GM12878 (cell line): ENCODE measurements at regions not wholly inside any gene's neighbourhood (a gene's known extent, or its start where the extent isn't known, plus 50 kb on each side); places are given as distances from the start of the nearest gene placed in this dataset.

Experiments used
- ATAC-seq: fragments of 200-7000 bp; cut with Tn5 transposase; 3 replicates; pipeline ENCODE4 v1.9.1; 2020; ENCODE audit warnings: mild to moderate bottlenecking, moderate library complexity
- BruUV-seq: library from RNA; stranded (reverse); fragments of 400-500 nt; replicated peaks from 2 replicates; lab custom pipeline; 2021; lab: Mats Ljungman, UMichigan
- CTCF ChIA-PET: fragments of 300-600 bp; sonication (Branson Sonifier 250); formaldehyde crosslinking; extraction: SDS; loops from one replicate; lab custom pipeline; 2021; ENCODE audit warnings: inconsistent platforms; lab: Yijun Ruan, JAX
- POLR2A ChIA-PET: fragments of 350-600 bp; formaldehyde crosslinking; extraction: SDS; loops from one replicate; lab custom pipeline; 2021; ENCODE audit warnings: inconsistent platforms; lab: Charles Lee
- RAD21 ChIA-PET: fragments of 300-600 bp; sonication (Branson Sonifier 250); formaldehyde crosslinking; loops from one replicate; lab custom pipeline; 2023; ENCODE audit warnings: antibody characterized with exemption; ENCODE audit not compliant: unreplicated experiment; lab: Charles Lee
- SMC1A ChIA-PET: fragments of 300-600 bp; sonication (Branson Sonifier 250); formaldehyde crosslinking; loops from one replicate; lab custom pipeline; 2023; ENCODE audit not compliant: unreplicated experiment, uncharacterized antibody; lab: Charles Lee
- DNase-seq: peaks from one replicate; pipeline ENCODE4 v3.0.0-alpha.2; 2011; ENCODE audit warnings: low read depth, low spot score
- FAIRE-seq: peaks from 3 replicates; lab custom pipeline; 2011; peaks lifted over from hg19 to GRCh38; lab: Jason Lieb, UNC
- H2AFZ ChIP-seq: 2 replicates; pipeline ENCODE4 v1.6.0; 2011; ENCODE audit warnings: low read depth, low read length, control low read depth; ENCODE audit not compliant: control insufficient read depth
- H3K27ac ChIP-seq: 2 replicates; pipeline ENCODE4 v1.5.1; 2011; ENCODE audit warnings: control low read depth; ENCODE audit not compliant: control insufficient read depth, insufficient read depth
- H3K27me3 ChIP-seq, 2 experiments: replicated peaks in 1 of 2; 2 replicates each; pipeline versions ENCODE4 v1.6.0 to v1.6.1; 2011; ENCODE audit warnings: low read length in 1 of 2; ENCODE audit not compliant: control insufficient read depth in 2 of 2, insufficient read depth in 2 of 2
- H3K36me3 ChIP-seq, 2 experiments: 2 replicates each; pipeline ENCODE4 v1.5.1; 2011; ENCODE audit warnings: low read length in 1 of 2; ENCODE audit not compliant: control insufficient read depth in 2 of 2, insufficient read depth in 2 of 2
- H3K4me1 ChIP-seq: 2 replicates; pipeline ENCODE4 v1.6.1; 2011; ENCODE audit warnings: mild to moderate bottlenecking, low read length, moderate library complexity, mixed read lengths; ENCODE audit not compliant: control insufficient read depth, insufficient read depth
- H3K4me2 ChIP-seq: 2 replicates; pipeline ENCODE4 v1.6.0; 2011; ENCODE audit warnings: control low read depth; ENCODE audit not compliant: control insufficient read depth, insufficient read depth
- H3K4me3 ChIP-seq: fragments of 200-600 bp; sonication (generic); 2 replicates; pipeline ENCODE4 v1.5.1; 2016
- H3K79me2 ChIP-seq: 2 replicates; pipeline ENCODE4 v1.6.0; 2011; ENCODE audit warnings: low read length; ENCODE audit not compliant: control insufficient read depth, insufficient read depth
- H3K9ac ChIP-seq: 2 replicates; pipeline ENCODE4 v1.8.0; 2011; ENCODE audit warnings: low read length, control low read depth, mixed read lengths; ENCODE audit not compliant: control insufficient read depth, insufficient read depth
- H3K9me3 ChIP-seq: replicated peaks from 3 replicates; pipeline ENCODE4 v1.5.1; 2011; ENCODE audit warnings: mild to moderate bottlenecking, low read length; ENCODE audit not compliant: control insufficient read depth, insufficient read depth
- H4K20me1 ChIP-seq: 2 replicates; pipeline ENCODE4 v1.6.0; 2011; ENCODE audit not compliant: control insufficient read depth, insufficient read depth
- BCL3 ChIP-seq: IDR thresholded peaks from 2 replicates; pipeline ENCODE4 v1.6.1; 2011; ENCODE audit warnings: borderline replicate concordance, low read depth, mild to moderate bottlenecking, moderate library complexity, low read length; ENCODE audit not compliant: insufficient read depth, poor library complexity, severe bottlenecking
- CTCF ChIP-seq, 3 experiments: IDR thresholded peaks in 2 of 3; conservative IDR thresholded peaks in 1 of 3; 2 replicates each; pipeline ENCODE4 v1.5.1; 2011; ENCODE audit warnings: low read depth in 3 of 3, low read length in 3 of 3, mild to moderate bottlenecking in 3 of 3, control low read depth in 2 of 3, moderate library complexity in 2 of 3, inconsistent platforms in 1 of 3, mixed read lengths in 1 of 3; ENCODE audit not compliant: control insufficient read depth in 2 of 3, insufficient read depth in 1 of 3; ENCODE audit errors: extremely low read depth in 1 of 3
- EZH2 ChIP-seq: IDR thresholded peaks from 2 replicates; pipeline ENCODE4 v1.6.1; 2012; ENCODE audit warnings: low read depth, mild to moderate bottlenecking, control low read depth, inconsistent platforms, low read length, borderline replicate concordance; ENCODE audit not compliant: control insufficient read depth
- GATAD2B ChIP-seq: fragments of 450-650 bp; conservative IDR thresholded peaks from 2 replicates; pipeline ENCODE4 v1.6.1; 2017; ENCODE audit warnings: low read depth, mild to moderate bottlenecking, moderate library complexity
- JUND ChIP-seq: IDR thresholded peaks from 2 replicates; pipeline ENCODE4 v1.6.1; 2012; ENCODE audit warnings: low read depth, mild to moderate bottlenecking, low read length, improper control_type of control experiment, moderate library complexity
- NFXL1 ChIP-seq: fragments of 450-650 bp; IDR thresholded peaks from 2 replicates; pipeline ENCODE4 v1.6.1; 2017; ENCODE audit warnings: antibody characterized with exemption, mild to moderate bottlenecking, borderline replicate concordance
- NR2C2 ChIP-seq: IDR thresholded peaks from 2 replicates; pipeline ENCODE4 v1.6.1; 2011; ENCODE audit warnings: borderline replicate concordance, low read depth; ENCODE audit not compliant: control insufficient read depth, insufficient read length
- RB1 ChIP-seq: fragments of 450-650 bp; formaldehyde crosslinking; IDR thresholded peaks from 2 replicates; pipeline ENCODE4 v1.6.1; 2017; ENCODE audit warnings: mild to moderate bottlenecking, borderline replicate concordance
- REST ChIP-seq: IDR thresholded peaks from 2 replicates; pipeline ENCODE4 v1.6.1; 2012; ENCODE audit warnings: mild to moderate bottlenecking, low read depth, low read length
- SMAD5 ChIP-seq: IDR thresholded peaks from 2 replicates; pipeline ENCODE4 v1.6.1; 2016; ENCODE audit warnings: antibody characterized with exemption, low read depth
- ZNF24 ChIP-seq: fragments of 450-650 bp; IDR thresholded peaks from 2 replicates; pipeline ENCODE4 v1.6.1; 2017; ENCODE audit warnings: antibody characterized with exemption, mild to moderate bottlenecking
- ZNF274 ChIP-seq: IDR thresholded peaks from one replicate; pipeline ENCODE4 v1.8.0; 2011; ENCODE audit not compliant: insufficient read length, insufficient read depth
- ZZZ3 ChIP-seq: IDR thresholded peaks from 2 replicates; pipeline ENCODE4 v1.6.1; 2011; ENCODE audit warnings: low read depth; ENCODE audit not compliant: control insufficient read depth, insufficient read length
- WGBS: methylation state at CpG from one replicate; pipeline ENCODE4 v1.1.6; 2016; ENCODE audit warnings: low lambda C conversion rate; ENCODE audit not compliant: insufficient replicate concordance, insufficient coverage; ENCODE audit errors: missing lambda C conversion rate; 5-methylcytosine and 5-hydroxymethylcytosine counted together
- in situ Hi-C: fragments of 300-500 bp; cut with MboI; formaldehyde crosslinking; loops from 9 replicates; pipeline ENCODE4 v1.14.3; 2018; ENCODE audit warnings: mixed read lengths
- intact Hi-C: fragments of 100-400 bp; cut with micrococcal nuclease; formaldehyde crosslinking; loops from one replicate; pipeline ENCODE4 v1.14.2; 2022; ENCODE audit not compliant: unreplicated experiment

- Histone ChIP-seq H3K27ac (no peak overlapping the region), H3K79me2 (no peaks in the 10 kb centered on the region), H3K9ac (no peak overlapping the region), H4K20me1 (no peaks in the 10 kb centered on the region), H3K27me3 (no peaks in the 10 kb centered on the region), H3K4me1 (no peaks in the 10 kb centered on the region), H3K4me3 (no peak overlapping the region), H3K36me3 (no peaks in the 10 kb centered on the region), H3K9me3 (peaks cover 1% of the 10 kb centered on the region; the same call in 1 of the 3 replicates), H2AFZ (no peak overlapping the region), H3K4me2 (no peak overlapping the region)
- FAIRE-seq, result no peak
- RAD21 ChIA-PET, result no interaction called here
- POLR2A ChIA-PET, result no interaction called here
- CTCF ChIA-PET, result no interaction called here
- in situ Hi-C loops, result no loop called here
- WGBS, result 96% methylated on average over 5 of the region's 5 CpGs
- intact Hi-C loops, result no loop called here
- no peak for ATAC-seq
- SMC1A ChIA-PET, result no interaction called here
- TF ChIP-seq GATAD2B (no peak), REST (no peak), ZNF24 (no peak), ZNF274 (no peak), JUND (no peak), BCL3 (no peak), NR2C2 (no peak), CTCF (IDR thresholded peaks at IDR 0.05 in 2 of 3, conservative IDR thresholded peaks at IDR 0.05 in 1 of 3; ENCODE audit: control insufficient read depth in 2 of 3, extremely low read depth in 1 of 3, insufficient read depth in 1 of 3, low read depth in 3 of 3, low read length in 3 of 3) (no peak), RB1 (no peak), NFXL1 (no peak), EZH2 (no peak), ZZZ3 (no peak), SMAD5 (no peak)
- no peak for DNase-seq
- BruUV-seq, result no TSS peak
Measured at GRCh38 chr3:11711876-11712275, 68.2 kb upstream of the VGLL4 start.
